T-cell (primary cell): ENCODE measurements at regions not wholly inside any gene's neighbourhood (a gene's known extent, or its start where the extent isn't known, plus 50 kb on each side); places are given as distances from the start of the nearest gene placed in this dataset.

Experiments used
- ATAC-seq, 4 experiments: fragments of 200-7000 bp in 3 of 4; fragments of 150-1000 bp in 1 of 4; cut with Tn5 transposase; replicated peaks in 1 of 4; 1 replicate in 3 of 4; 2 replicates in 1 of 4; pipeline ENCODE4 v1.10.0; 2021; ENCODE audit warnings: moderate library complexity in 3 of 4, mild to moderate bottlenecking in 2 of 4, moderate number of reproducible peaks in 1 of 4
- CTCF ChIA-PET, 2 donors: fragments of 300-600 bp; sonication (Branson Sonifier 250); formaldehyde crosslinking; loops; one replicate each; lab custom pipeline; 2022; ENCODE audit warnings: antibody characterized with exemption in 2 of 2; lab: Charles Lee
- POLR2A ChIA-PET, 2 donors: fragments of 300-600 bp; sonication (Branson Sonifier 250); formaldehyde crosslinking; loops; one replicate each; lab custom pipeline; 2022; ENCODE audit warnings: antibody characterized with exemption in 2 of 2; lab: Charles Lee
- DNase-seq, 35 experiments: peaks; one replicate each; pipeline versions ENCODE4 v3.0.0 to v3.0.0-alpha.2; 2013 to 2023
- H3K27ac ChIP-seq: one replicate; pipeline ENCODE4 v1.5.1; 2013; ENCODE audit warnings: low read length
- H3K27me3 ChIP-seq, 2 experiments: replicated peaks in 1 of 2; 1 replicate in 1 of 2; 2 replicates in 1 of 2; pipeline versions ENCODE4 v1.6.1 to v1.7.0; 2013; ENCODE audit warnings: low read length in 1 of 2, mixed read lengths in 1 of 2; ENCODE audit not compliant: control insufficient read depth in 2 of 2, insufficient read depth in 2 of 2; ENCODE audit errors: extremely low read depth in 1 of 2
- H3K36me3 ChIP-seq, 2 donors: 1 replicate in 1 of 2; 2 replicates in 1 of 2; pipeline versions ENCODE4 v1.6.1 to v1.7.0; 2013; ENCODE audit warnings: low read length in 1 of 2; ENCODE audit not compliant: control insufficient read depth in 2 of 2, insufficient read depth in 1 of 2; ENCODE audit errors: extremely low read depth in 1 of 2
- H3K4me1 ChIP-seq, 2 experiments: 1 replicate in 1 of 2; 2 replicates in 1 of 2; pipeline versions ENCODE4 v1.6.1 to v1.7.0; 2013; ENCODE audit warnings: low read length in 2 of 2, mixed read lengths in 1 of 2; ENCODE audit not compliant: insufficient read depth in 2 of 2, control insufficient read depth in 1 of 2; ENCODE audit errors: extremely low read depth in 1 of 2
- H3K4me3 ChIP-seq, 2 donors: 1 replicate in 1 of 2; 2 replicates in 1 of 2; pipeline versions ENCODE4 v1.5.1 to v1.7.0; 2013; ENCODE audit warnings: mild to moderate bottlenecking in 2 of 2, low read length in 1 of 2, moderate library complexity in 1 of 2; ENCODE audit not compliant: control insufficient read depth in 1 of 2; ENCODE audit errors: extremely low read depth in 1 of 2
- H3K9me3 ChIP-seq: 2 replicates; pipeline ENCODE4 v1.7.0; 2013
- H3K27ac Mint-ChIP-seq, 2 donors: one replicate each; pipeline ENCODE4 v1.8.0; 2020 to 2021; ENCODE audit warnings: mild to moderate bottlenecking in 2 of 2, mixed read lengths in 2 of 2
- H3K27me3 Mint-ChIP-seq, 2 donors: one replicate each; pipeline ENCODE4 v1.8.0; 2021 to 2022; ENCODE audit warnings: mixed read lengths in 2 of 2
- H3K36me3 Mint-ChIP-seq: one replicate; pipeline ENCODE4 v1.8.0; 2021; ENCODE audit warnings: mixed read lengths
- H3K4me1 Mint-ChIP-seq, 3 donors: one replicate each; pipeline ENCODE4 v1.8.0; 2020 to 2022; ENCODE audit warnings: mixed read lengths in 3 of 3, mild to moderate bottlenecking in 1 of 3
- H3K4me3 Mint-ChIP-seq, 3 donors: one replicate each; pipeline ENCODE4 v1.8.0; 2020 to 2022; ENCODE audit warnings: mild to moderate bottlenecking in 3 of 3, mixed read lengths in 3 of 3, moderate library complexity in 3 of 3
- H3K9me3 Mint-ChIP-seq, 3 donors: one replicate each; pipeline ENCODE4 v1.8.0; 2020 to 2022; ENCODE audit warnings: mixed read lengths in 3 of 3
- WGBS: methylation state at CpG from one replicate; pipeline ENCODE4 v1.1.5; 2013; ENCODE audit warnings: missing lambda C conversion rate; ENCODE audit not compliant: insufficient coverage; 5-methylcytosine and 5-hydroxymethylcytosine counted together

GRCh38 chr5:38104497-38105230, 153.7 kb upstream of the EGFLAM start:
- POLR2A ChIA-PET, result no interaction called here

DNA sequence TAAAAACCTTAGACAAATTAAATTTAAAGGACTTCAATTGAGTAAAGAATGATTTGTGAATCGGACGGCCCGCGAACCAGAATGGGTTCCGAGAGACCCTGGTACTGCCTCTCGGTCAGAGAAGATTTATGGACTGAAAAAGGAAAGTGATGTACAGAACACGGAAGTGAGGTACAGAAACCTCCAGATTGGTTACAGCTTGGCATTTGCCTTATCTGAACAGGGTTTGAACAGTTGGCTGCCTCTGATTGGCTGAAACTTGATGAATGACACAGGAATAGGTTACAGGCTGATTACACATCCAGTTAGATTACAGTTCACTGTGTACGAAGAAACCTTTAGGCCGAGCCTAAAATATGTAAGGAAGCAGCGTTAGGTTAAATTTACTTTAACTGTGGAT, 156.5 kb upstream of the EGFLAM start:
- POLR2A ChIA-PET, result no interaction called here
- Histone ChIP-seq H3K27ac (no peak overlapping the region), H3K9me3 (no peaks in the 10 kb centered on the region), H3K27me3 (no peaks in the 10 kb centered on the region), H3K4me3 (no peak overlapping the region), H3K4me1 (no peaks in the 10 kb centered on the region), H3K36me3 (no peaks in the 10 kb centered on the region)
- CTCF ChIA-PET, result no interaction called here
- H3K27ac Mint-ChIP-seq, result no peak overlapping the region
- no peaks in the 10 kb centered on the region for H3K36me3 Mint-ChIP-seq
- WGBS, result 96% methylated on average over 9 of the region's 10 CpGs
- peaks cover 0 to 4% (median 0%) of the 10 kb centered on the region in 3 donors for H3K9me3 Mint-ChIP-seq
- H3K27me3 Mint-ChIP-seq, result peaks cover 0 to 2% of the 10 kb centered on the region in 2 donors
- DNase-seq (no peak), ATAC-seq (no peak)
- no peak overlapping the region for H3K4me3 Mint-ChIP-seq
- H3K4me1 Mint-ChIP-seq, result no peaks in the 10 kb centered on the region

More at GRCh38 chr5:38104497-38105230, 153.7 kb upstream of the EGFLAM start:
- DNase-seq (no peak), ATAC-seq (no peak)
- CTCF ChIA-PET, result interaction anchor here in 1 of 2 donors (0.5 kb wide), 1 partner anchor 19 kb away, joined by 3 read pairs; no protein-coding TSS in a partner anchor
- Mint-ChIP-seq H3K27me3 (peaks cover 0 to 5% of the 10 kb centered on the region in 2 donors), H3K36me3 (no peaks in the 10 kb centered on the region), H3K4me1 (no peaks in the 10 kb centered on the region), H3K9me3 (peaks cover 0 to 4% (median 0%) of the 10 kb centered on the region in 3 donors), H3K4me3 (no peak overlapping the region), H3K27ac (no peak overlapping the region)
- Histone ChIP-seq H3K9me3 (no peaks in the 10 kb centered on the region), H3K4me3 (no peak overlapping the region), H3K27me3 (no peaks in the 10 kb centered on the region), H3K36me3 (no peaks in the 10 kb centered on the region), H3K27ac (no peak overlapping the region), H3K4me1 (no peaks in the 10 kb centered on the region)
- 67% methylated on average over 1 of the region's 5 CpGs for WGBS

DNA sequence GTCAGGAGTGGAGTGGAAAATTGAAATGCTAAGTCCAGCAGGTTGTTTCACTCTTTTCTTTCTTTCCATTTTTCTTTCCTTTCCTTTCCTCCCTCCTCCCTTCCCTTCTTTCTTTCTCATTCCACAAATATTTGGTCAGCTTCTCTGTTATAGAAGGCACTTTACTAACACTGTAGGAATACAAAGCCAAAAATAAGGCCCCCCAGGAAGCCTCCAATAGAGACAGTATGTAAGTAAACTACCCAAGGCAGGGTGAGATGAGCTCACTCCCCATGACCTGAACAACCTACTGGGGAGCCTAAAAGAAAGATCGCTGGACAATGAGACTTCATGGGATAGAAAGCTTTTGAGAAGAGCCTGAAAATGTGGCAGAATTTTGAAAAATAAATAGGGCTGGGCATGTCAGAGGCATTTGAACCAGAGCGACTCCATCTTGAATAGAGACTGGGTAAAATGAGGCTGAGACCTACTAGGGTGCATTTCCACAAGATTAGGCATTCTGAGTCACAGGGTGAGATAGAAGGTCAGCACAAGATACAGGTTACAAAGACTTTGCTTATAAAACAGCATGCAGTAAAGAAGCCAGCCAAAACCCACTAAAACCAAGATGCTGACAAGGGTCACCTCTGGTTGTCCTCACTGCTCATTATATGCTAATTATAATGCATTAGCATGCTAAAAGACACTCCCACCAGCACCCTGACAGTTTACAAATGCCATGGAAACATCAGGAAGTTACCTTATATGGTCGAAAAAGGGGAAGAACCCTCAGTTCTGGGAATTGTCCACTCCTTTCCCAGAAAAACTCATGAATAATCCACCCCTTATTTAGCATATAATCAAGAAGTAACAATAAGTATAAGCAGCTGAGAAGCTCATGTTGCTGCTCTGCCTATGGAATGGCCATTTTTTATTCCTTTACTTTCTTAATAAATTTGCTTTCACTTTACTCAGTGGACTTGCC, 158.9 kb upstream of the EGFLAM start:
- Histone ChIP-seq H3K27me3 (no peaks in the 10 kb centered on the region), H3K27ac (no peak overlapping the region), H3K36me3 (no peaks in the 10 kb centered on the region), H3K4me3 (no peak overlapping the region), H3K4me1 (no peaks in the 10 kb centered on the region), H3K9me3 (no peaks in the 10 kb centered on the region)
- H3K4me1 Mint-ChIP-seq, result no peaks in the 10 kb centered on the region
- peaks cover 2 to 11% of the 10 kb centered on the region in 2 donors for H3K27me3 Mint-ChIP-seq
- H3K27ac Mint-ChIP-seq, result no peak overlapping the region
- ChIA-PET POLR2A (no interaction called here), CTCF (no interaction called here)
- H3K4me3 Mint-ChIP-seq, result no peak overlapping the region
- DNase-seq (no peak), ATAC-seq (no peak)
- 69% methylated on average over 2 of the region's 3 CpGs for WGBS
- no peaks in the 10 kb centered on the region for H3K36me3 Mint-ChIP-seq
- H3K9me3 Mint-ChIP-seq, result peaks cover 0 to 4% (median 0%) of the 10 kb centered on the region in 3 donors

- no peaks in the 10 kb centered on the region for H3K9me3 Mint-ChIP-seq
- DNase-seq, result no peak
- no peaks in the 10 kb centered on the region for H3K36me3 Mint-ChIP-seq
- H3K36me3 ChIP-seq, result no peaks in the 10 kb centered on the region
- H3K27ac ChIP-seq, result no peak overlapping the region
- ChIA-PET CTCF (no interaction called here), POLR2A (no interaction called here)
- no peak overlapping the region for H3K27ac Mint-ChIP-seq
- no peak for ATAC-seq
- H3K4me3 ChIP-seq, result no peak overlapping the region
- H3K4me1 ChIP-seq, result no peaks in the 10 kb centered on the region
- H3K27me3 Mint-ChIP-seq, result peaks cover 4 to 11% of the 10 kb centered on the region in 2 donors
- no peaks in the 10 kb centered on the region for H3K4me1 Mint-ChIP-seq
- 100% methylated on average over 1 of the region's 3 CpGs for WGBS
- no peaks in the 10 kb centered on the region for H3K27me3 ChIP-seq
- no peaks in the 10 kb centered on the region for H3K9me3 ChIP-seq
- H3K4me3 Mint-ChIP-seq, result no peak overlapping the region
Measured at GRCh38 chr5:38094889-38095288, 163.5 kb upstream of the EGFLAM start.

GRCh38 chr5:38093855-38094254, 164.5 kb upstream of the EGFLAM start:
- H3K36me3 Mint-ChIP-seq, result no peaks in the 10 kb centered on the region
- no peak for ATAC-seq

GRCh38 chr5:38086777-38087176, 171.6 kb upstream of the EGFLAM start:
- CTCF ChIA-PET, result no interaction called here
- WGBS, result 85% methylated on average over 2 of the region's 4 CpGs

More at GRCh38 chr5:38093855-38094254, 164.5 kb upstream of the EGFLAM start:
- Histone ChIP-seq H3K36me3 (no peaks in the 10 kb centered on the region), H3K27me3 (no peaks in the 10 kb centered on the region), H3K9me3 (no peaks in the 10 kb centered on the region), H3K4me3 (no peak overlapping the region), H3K4me1 (no peaks in the 10 kb centered on the region), H3K27ac (no peak overlapping the region)
- H3K27me3 Mint-ChIP-seq, result peaks cover 4 to 11% of the 10 kb centered on the region in 2 donors
- 83% methylated on average over 1 of the region's 4 CpGs for WGBS
- CTCF ChIA-PET, result no interaction called here
- no peaks in the 10 kb centered on the region for H3K4me1 Mint-ChIP-seq
- H3K9me3 Mint-ChIP-seq, result no peaks in the 10 kb centered on the region
- POLR2A ChIA-PET, result no interaction called here
- no peak for DNase-seq
- no peak overlapping the region for H3K4me3 Mint-ChIP-seq
- no peak overlapping the region for H3K27ac Mint-ChIP-seq

More at GRCh38 chr5:38086777-38087176, 171.6 kb upstream of the EGFLAM start:
- ATAC-seq, result no peak
- Histone ChIP-seq H3K36me3 (no peaks in the 10 kb centered on the region), H3K27ac (no peak overlapping the region), H3K27me3 (no peaks in the 10 kb centered on the region), H3K4me1 (no peaks in the 10 kb centered on the region), H3K9me3 (no peaks in the 10 kb centered on the region), H3K4me3 (no peak overlapping the region)
- Mint-ChIP-seq H3K4me1 (no peaks in the 10 kb centered on the region), H3K27me3 (peaks cover 2 to 4% of the 10 kb centered on the region in 2 donors), H3K4me3 (no peak overlapping the region), H3K36me3 (no peaks in the 10 kb centered on the region), H3K27ac (no peak overlapping the region), H3K9me3 (peaks cover 0 to 8% (median 2%) of the 10 kb centered on the region in 3 donors)
- DNase-seq, result no peak
- POLR2A ChIA-PET, result no interaction called here
